HG02870 (cell line): ENCODE measurements at regions not wholly inside any gene's neighbourhood (a gene's known extent, or its start where the extent isn't known, plus 50 kb on each side); places are given as distances from the start of the nearest gene placed in this dataset.
"Not testable (repeated sequence)": the region's sequence is repeated elsewhere in the genome, so short reads cannot be mapped to it uniquely, and the experiment has no call there.

Experiments used
- ATAC-seq: cut with Tn5 transposase; IDR thresholded peaks from one replicate; pipeline ENCODE4 v1.9.1; 2021; ENCODE audit warnings: mild to moderate bottlenecking, moderate library complexity; ENCODE audit not compliant: unreplicated experiment

DNA sequence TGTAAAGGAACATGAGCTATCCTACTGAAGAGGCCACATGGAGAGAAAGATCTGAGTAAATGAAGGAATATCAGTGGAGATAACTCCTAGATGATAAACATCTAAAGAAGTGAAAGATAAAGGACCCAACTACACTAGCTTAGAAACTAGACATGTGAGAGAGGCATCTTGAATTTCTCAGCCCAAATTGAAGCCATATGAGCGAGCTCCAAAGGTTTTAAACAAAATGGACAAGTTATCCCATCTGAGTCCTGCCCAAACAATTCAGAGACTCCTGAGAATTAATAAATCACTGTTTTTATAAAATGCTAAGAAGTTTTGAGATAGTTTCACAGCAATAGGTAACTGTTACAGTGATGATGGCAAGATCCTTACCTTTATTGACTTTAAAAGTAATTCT is 438.9 kb downstream of the NAV3 start:
- no peak for ATAC-seq

DNA sequence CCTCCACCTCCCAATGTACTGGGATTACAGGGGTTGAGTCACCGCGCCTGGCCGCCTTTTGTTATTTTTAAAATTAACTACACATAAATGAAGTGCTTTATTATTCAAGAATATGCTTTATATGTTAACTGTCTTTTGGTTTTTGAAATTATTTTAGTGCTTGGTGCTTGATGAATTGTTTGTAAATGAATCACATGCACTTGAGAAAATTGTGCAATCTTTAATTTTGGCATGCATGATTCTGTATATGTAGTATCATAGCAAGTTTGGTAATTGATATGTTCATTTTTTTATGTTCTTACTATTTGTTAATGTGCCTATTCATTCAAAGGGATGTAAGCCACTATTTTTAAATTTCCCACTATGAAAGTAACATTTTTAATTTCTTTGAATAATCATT is 440.9 kb downstream of the NAV3 start:
- ATAC-seq, result no peak

DNA sequence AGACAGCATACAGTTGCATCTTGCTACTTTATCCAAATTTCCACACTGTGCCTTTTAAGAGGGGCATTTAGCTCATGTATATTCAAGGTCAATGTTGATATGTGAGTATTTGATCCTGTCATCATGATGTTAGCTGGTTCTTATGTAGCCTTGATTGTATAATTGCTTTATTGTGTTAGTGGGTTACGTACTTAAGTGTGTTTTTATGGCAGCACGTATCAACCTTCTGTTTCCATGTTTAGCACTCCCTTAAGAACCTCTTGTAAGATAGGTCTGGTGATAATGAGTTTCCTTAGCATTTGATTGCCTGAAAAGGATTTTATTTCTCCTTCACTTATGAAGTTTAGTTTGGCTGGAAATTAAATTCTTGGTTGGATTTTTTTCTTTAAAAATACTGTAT is 445.2 kb downstream of the NAV3 start:
- ATAC-seq, result no peak

DNA sequence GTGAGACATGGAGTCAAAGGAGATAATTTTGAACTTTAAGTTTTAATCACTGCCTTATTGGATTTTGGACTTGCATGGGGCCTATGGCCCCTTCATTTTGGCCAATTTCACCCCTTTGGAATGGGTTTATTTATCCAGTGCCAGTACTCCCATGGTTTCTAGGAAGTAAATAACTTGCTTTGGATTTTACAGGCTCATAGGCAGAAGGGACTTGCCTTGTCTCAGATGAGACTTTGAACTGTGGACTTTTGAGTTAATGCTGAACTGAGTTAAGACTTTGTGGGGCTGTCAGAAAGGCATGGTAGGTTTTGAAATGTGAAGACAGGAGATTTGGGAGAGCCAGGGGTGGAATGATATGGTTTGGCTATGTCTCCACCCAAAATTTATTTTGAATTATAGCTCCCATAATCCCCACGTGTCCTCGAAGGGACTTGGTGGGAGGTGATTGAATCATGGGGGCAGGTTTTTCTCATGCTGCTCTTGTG is 448.1 kb downstream of the NAV3 start:
- ATAC-seq, result no peak

DNA sequence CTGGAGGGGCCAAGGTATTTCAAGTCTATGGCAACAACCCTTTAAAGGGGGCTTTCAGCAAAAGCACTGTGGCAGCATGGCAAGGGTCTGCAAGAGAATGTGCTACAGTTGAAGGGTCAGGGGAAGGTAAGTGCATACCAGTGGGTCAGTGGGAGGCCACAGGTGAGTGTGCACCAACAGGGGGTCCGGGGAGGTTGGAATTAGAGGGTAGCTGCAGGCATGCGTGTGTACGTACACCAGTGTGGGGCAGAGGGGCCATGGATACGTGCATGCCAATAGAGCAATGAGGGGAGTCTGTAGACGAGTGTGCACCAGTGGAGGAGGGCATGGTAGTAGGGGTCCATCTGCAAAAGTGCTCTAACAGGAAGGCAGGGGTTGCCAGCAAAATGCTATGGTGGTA is 448.9 kb downstream of the NAV3 start:
- ATAC-seq, result no peak

DNA sequence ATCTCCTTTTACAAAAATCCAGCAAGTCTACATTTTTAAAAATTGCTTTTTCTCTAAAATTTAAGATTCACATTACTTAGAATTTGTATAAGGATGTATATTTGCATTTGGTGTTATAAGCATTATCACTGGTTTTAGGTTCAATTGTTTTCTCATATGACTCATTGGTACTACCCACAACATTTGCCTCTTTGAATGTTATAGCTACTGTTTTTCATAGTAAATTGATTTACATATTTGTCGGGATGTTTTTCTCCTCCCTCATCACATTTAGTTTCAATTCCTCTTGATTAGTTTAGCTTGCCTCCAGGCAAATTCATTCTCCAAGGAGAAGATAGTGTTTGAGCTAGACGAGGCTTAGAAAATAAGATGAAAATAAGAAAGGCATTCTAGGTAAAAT is 450.4 kb downstream of the NAV3 start:
- ATAC-seq, result not testable (repeated sequence)

DNA sequence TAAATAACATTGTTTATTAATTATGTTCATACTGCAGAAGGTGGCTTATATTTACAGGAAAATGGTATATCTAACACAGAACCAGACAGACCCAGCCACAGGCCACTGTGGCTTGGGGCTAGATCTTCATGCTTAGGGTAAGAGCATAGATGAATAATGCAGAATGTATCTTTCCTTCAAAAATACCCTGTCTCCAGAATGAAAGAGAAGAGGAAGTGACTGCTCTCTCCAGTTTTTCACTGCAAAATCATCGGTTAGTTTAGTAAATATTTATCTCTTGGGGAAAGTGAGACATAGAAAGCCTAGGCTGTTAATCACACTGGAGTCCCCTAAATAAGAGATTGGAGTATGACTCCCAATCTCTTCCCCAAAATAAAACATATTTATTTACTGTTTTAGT is 453.7 kb downstream of the NAV3 start:
- ATAC-seq, result no peak

DNA sequence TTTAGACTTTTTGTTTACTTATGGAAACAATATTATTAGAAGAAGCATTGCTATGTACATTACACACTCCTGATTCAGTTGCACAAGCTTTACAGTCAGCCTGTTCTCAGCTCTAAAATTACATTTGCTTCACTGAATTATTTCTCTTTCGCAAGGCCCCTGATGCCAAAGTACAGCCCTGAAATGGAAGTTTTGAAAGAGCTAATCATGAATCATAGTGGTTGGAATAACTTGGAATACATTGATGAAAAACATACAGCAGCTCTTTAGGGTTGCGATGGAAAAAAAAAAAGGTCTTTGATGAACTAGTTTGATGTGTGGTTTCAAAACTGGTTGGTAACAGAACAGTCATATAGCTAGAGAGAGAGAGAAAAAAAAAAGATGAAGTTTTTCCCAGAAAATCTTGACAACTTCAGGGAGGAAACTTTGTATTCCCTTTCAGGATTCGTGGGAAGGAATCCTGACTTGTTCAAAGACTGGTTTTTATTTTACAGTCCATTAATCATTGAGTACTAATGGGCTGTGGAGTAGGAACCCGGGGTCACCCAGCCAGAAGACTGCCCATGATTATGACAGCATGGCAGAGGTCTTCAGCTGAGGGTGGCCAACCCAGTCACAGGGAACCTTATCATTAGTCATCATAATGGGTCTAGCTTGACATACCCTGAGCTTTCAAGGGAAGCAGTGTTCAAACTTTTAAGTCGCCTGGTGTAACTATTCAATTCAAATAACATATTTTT is 460.1 kb downstream of the NAV3 start:
- no peak for ATAC-seq

DNA sequence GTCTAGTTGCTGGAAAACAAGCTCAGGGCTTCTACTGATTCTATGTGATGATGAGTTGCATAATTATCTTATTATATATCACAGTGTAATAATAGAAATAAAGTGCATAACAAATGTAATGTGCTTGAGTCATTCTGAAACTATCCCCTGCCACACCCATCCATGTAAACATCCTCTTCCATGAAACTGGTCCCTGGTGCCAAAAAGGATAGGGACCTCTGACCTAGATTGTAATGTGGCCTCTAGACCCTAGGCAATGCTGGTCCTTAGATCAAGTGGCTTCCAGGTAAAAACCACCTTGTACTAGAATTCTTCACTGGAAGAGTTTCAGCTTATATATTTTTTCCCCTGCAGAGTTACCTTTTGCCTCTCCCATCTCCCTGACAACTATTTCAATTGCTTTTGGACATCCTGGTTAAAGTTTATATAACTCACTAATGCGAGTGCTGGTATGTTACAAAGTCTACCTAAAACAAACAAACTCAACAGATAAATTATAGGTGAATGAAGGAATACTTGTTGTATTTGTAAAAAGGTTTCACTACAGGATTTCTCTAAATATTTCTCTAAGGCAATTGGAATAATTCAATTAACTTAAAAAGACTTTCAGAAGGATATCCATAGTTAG is 462.5 kb downstream of the NAV3 start:
- ATAC-seq, result no peak

DNA sequence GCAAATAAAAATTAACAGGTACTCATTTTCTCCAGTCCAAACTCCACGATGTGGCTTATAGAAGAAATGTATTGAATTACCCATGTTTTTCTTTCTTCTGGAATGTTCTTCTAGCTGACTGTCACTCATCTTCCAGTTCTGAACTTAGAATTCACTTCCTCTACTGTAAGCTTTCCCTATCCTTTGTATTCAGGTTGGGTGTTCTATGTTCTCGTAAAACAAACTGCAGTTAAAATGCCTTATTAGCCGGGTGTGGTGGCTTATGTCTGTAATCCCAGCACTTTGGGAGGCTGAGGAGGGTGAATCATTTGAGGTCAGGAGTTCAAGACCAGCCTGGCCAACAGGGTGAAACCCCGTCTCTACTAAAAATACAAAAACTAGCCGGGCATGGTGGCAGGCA is 470.6 kb downstream of the NAV3 start:
- ATAC-seq, result not testable (repeated sequence)

DNA sequence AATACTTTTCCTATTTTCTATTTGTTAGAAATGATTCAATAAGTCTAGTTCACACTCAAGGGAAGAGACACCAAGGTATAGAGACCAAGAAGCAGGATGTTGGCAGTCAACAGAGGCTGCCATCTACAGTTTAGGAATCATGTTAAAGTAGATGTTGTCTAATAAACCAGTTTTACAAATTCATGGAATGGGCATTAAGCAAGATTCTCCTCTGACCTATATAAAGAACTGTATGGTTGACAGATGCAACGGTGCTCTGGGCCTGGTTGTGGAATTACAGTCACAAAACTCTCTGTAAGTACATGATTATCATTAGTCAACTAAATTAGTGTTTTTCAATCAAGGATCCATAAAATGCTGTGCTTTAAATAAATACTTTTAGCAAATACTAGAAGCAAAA is 475.1 kb downstream of the NAV3 start:
- ATAC-seq, result no peak

DNA sequence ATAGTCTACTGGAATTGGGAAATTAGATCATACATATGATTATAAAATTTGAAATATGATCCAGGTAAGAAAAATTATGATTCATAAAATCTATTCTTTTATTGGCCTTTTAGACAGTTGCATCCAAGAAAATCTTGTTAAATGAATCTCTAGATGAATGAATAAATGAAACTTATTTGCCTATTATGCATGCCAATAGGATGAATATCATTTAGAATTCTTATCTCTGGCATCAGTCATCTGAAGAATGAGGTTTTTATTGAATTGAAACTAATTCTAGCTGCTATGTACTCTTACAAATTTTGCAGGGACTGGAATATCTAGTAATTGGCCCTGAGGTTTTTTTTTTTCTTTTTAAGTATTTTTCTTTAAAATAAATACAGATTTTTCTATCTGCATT is 475.5 kb downstream of the NAV3 start:
- no peak for ATAC-seq

DNA sequence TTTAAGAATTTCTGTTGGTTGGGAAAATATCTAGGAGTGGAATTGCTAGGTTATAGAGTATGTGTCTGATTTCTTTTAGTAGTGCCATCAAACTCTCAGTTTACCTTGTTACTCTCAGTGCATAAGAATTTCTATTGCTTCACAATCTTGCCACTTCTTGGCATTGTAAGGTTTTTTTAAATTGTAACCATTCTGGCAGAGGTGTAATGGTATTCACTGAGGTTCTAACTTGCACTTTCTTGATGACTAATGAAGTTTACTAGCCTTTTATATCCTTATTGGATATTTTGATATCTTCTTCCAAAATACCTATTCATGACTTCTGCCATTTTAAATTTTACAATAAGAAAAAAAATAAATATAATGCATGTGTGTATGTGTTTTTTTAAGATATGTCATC is 478.0 kb downstream of the NAV3 start:
- ATAC-seq, result no peak

DNA sequence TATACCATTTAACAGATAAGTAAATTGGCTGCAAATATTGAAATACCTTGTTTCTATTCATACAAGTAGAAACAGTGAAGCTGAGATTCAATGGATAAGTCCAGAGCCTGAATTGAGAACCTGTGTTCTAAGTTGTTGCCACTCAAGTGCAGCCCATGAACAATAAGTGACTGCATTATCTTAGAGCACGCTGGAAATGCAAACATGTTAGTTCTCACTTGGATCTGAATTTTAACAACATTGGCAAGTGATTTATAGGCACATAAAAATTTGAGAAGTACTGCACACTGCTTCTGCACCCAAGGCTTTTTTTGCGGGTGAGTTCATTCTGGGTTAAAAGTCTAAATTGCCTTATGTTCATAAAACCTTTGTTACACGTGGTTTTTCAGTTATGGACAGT is 484.3 kb downstream of the NAV3 start:
- no peak for ATAC-seq

DNA sequence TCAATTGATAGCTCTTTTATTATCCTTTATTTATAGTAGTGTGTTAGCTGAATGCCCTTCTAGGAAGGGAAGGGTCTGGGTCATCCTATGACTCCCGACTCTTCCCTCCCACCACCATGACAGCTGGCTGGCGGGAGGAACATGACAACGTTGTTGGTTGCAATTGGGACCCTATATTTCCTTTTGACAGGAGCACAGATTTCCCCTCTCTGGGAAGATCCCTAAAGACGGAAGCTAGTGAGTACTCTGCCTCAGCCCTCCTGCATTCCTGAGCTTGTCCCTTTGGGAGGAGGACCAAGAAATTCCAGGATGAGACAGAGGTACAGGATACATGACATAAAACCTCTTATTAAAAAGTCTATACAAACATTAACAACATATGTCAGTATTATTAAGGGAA is 485.4 kb downstream of the NAV3 start:
- ATAC-seq, result no peak

DNA sequence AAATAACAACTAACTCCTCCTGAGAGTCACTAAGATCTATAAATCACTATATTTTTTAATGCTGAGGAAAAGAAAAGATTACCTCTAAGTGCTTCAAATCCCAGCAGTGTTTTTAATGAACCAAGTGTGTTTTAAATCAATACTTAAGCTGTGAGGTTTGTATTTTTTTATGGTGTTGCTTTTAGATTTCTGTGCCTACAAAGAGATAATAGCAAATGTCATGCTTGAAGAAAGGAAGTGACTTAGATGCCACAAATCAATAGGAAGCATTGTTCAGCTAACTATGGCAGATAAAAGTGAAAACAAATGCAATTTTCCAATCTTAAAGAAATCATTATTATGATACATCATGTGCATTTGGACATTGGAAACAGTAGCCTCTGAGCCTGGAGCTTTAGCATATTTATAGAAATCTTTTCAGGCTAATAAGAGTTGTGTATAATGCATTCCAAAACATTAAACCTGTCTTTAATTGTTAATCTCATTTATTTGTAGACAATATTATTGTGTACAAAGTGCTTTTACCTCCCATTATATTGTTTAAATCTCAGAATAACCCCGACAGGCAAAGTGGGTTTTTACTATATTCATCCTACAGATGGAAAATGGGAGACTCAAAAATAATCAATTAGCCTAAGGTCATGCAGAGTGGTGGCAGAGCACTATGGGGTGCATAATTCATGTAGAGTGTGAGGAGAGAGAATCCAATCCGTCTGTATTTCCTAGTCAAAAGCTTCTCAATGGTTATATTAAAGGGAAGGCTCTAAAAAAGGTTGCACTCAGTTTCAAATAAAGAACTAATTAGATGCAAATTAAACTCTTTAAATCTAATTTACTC is 486.2 kb downstream of the NAV3 start:
- no peak for ATAC-seq

DNA sequence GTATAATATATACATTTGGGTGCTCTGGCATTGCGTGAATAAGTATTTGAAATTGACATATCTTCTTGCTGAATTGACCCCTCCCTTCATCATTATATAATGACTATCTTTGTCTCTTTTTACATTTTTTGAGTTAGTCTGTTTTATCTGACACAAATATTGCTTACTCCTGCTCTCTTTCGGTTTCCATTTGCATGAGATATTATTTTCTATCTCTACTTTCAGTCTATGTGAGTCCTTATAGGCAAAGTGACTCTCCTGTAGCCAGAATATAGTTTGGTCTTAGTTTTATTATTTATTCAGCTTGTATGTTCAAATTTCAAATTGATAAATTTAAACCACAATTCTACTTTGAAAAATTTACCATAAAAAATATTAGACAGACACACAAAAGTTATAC is 491.0 kb downstream of the NAV3 start:
- ATAC-seq, result no peak

DNA sequence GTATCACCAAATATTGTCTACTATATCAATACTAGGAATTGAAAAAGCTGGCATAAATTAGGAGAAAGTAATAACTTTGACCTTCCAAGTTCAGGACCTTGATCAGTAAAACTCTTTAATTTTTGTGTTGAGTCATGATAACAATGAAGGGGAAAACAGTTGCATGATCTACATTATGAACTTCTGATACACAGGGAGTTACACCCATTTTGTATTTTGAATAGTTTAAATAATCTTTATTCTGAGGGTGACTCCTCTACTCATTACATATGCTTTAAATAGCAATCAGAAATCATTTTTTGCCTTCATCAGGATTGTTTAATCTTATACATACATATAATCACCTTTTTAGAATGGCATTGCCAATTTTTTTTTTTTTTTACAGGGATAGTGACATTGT is 492.5 kb downstream of the NAV3 start:
- ATAC-seq, result no peak

DNA sequence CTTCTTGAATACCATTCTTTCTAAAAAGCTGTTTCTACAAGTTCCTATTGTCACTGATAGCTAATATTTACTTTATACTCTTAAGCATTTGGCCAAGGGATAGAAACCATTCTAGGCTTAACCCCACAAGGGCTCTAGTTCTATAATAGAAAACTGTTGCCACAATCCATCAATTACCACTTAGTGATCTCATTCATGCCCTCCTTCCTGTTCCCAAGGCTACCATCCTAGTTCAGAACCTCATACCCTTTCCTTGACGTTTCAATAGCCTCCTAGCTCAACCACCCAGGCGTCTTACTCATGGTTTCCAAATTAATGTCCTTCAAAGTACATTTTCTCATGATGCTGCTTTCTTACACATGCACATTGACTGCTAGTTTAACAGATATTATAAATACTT is 493.5 kb downstream of the NAV3 start:
- no peak for ATAC-seq

DNA sequence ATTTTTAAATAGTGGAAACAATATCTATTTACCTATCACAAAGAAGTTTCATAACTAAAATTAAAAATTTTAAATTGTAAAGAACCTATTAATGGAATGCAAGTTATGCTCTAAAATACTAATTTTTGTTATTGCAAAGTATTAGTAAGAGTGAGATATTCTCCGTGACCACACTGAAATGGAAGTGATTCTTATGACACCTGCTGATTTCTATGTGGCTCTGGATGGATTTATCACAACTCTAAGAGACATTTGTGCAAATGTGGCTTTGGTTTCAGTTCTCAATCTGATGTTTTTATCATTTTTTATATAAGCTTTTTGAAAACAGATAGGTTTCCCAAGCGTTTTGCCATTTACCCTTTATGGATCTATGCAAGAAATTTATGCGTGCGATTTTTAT is 497.8 kb downstream of the NAV3 start:
- peak; percentile 50 for ATAC-seq

DNA sequence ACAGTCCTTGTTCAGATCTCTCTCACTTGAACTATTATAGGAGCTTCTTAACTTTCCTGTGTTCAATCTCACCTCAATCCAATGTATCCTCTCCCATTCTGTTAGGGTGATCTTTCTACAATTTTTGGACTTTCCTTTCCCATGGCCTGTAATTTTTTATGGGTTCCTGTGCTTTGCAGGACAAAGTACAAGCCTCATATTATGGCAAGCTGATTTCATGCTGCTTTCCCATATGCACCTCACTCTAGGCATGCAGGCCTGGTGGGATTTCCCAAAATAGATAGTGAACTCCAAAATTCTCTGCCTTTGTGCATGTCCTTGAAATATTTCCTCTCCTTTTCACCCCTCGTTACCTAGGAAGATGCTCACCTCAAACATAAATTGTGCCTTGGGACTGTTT is 499.4 kb downstream of the NAV3 start:
- ATAC-seq, result no peak

DNA sequence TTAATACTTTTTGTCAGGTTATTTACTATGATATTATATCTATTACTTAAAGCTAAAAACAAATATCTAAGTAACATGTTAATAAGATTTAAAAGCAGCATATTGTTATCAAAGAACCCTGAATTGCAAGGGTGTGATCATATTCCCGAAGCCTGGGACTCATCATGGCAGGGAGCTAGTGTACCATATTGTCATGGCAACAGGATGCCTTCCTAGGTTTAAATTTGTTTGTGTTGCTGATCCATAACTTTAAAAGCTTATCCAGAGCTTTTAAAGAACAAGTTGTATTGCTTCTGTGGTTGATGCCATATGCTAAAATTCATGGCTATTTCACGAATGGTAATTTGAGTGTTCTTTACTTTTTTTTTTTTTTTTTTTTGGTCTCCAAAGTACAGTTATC is 500.5 kb downstream of the NAV3 start:
- ATAC-seq, result no peak
